Breast epithelium (tissue), 4 donors: ENCODE measurements at regions not wholly inside any gene's neighbourhood (a gene's known extent, or its start where the extent isn't known, plus 50 kb on each side); places are given as distances from the start of the nearest gene placed in this dataset.
"Not testable (repeated sequence)": the region's sequence is repeated elsewhere in the genome, so short reads cannot be mapped to it uniquely, and the experiment has no call there.

Source experiments
- DNase-seq, 2 donors: peaks; one replicate each; pipeline ENCODE4 v3.0.0-alpha.2; 2019; ENCODE audit warnings: low spot score in 2 of 2
- H3K27ac ChIP-seq, 2 donors: fragments of 200-600 bp; sonication (generic) in 1 of 2; one replicate each; pipeline ENCODE4 v1.5.1; 2016 to 2019; ENCODE audit warnings: mild to moderate bottlenecking in 1 of 2
- H3K27me3 ChIP-seq, 2 donors: fragments of 200-600 bp; sonication (generic) in 1 of 2; one replicate each; pipeline versions ENCODE4 v1.5.1 to v1.6.0; 2017 to 2019; ENCODE audit warnings: control low read depth in 1 of 2, mild to moderate bottlenecking in 1 of 2
- H3K36me3 ChIP-seq: fragments of 200-600 bp; one replicate; pipeline ENCODE4 v1.5.1; 2019
- H3K4me1 ChIP-seq, 2 donors: fragments of 200-600 bp; sonication (generic); one replicate each; pipeline ENCODE4 v1.5.1; 2016 to 2019; ENCODE audit warnings: control low read depth in 1 of 2
- H3K4me3 ChIP-seq, 3 donors: fragments of 200-600 bp; sonication (generic); 1 replicate in 2 of 3; 2 replicates in 1 of 3; pipeline ENCODE4 v1.5.1; 2016 to 2019; ENCODE audit warnings: mild to moderate bottlenecking in 3 of 3, moderate library complexity in 2 of 3
- H3K9me3 ChIP-seq, 2 donors: fragments of 200-600 bp; sonication (generic) in 1 of 2; one replicate each; pipeline ENCODE4 v1.5.1; 2016 to 2019; ENCODE audit warnings: control low read depth in 1 of 2
- POLR2A ChIP-seq: fragments of 450-650 bp; IDR thresholded peaks from one replicate; pipeline ENCODE4 v1.6.1; 2016; ENCODE audit warnings: antibody characterized with exemption, mild to moderate bottlenecking, moderate library complexity
- POLR2AphosphoS5 ChIP-seq, 3 donors: sonication (generic); formaldehyde crosslinking; IDR thresholded peaks; one replicate each; pipeline ENCODE4 v1.6.1; 2017; ENCODE audit warnings: antibody characterized with exemption in 3 of 3
- intact Hi-C: fragments of 100-400 bp; cut with DNase I; formaldehyde crosslinking; loops from one replicate; pipeline ENCODE4 v1.15.1; 2023; ENCODE audit warnings: low total_unique reads
- TF ChIP-seq, protein P1 (sequence below), 3 donors: fragments of 450-650 bp; IDR thresholded peaks; one replicate each; pipeline ENCODE4 v1.5.1; 2016 to 2017; ENCODE audit warnings: antibody characterized with exemption in 3 of 3, mild to moderate bottlenecking in 3 of 3, moderate library complexity in 3 of 3

DNA sequence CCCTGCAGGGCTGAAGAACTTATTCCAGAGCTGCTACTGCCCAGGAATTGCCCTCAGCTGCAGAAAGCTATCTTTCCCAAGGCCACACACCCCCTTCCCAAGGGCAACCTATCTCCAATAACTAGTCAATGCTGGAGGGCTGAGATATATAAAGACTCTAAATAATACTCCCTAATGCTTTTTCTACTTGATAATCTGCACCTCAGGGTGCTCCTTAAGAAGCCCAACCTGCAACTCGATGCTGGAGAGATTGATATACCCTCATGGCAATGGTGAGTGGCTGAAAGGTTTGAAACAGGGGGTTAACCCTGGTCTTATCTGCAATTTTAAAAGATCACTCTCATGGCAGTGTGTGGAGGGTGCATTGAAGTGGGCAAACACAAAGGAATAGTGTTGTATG lies 142.7 kb upstream of the APC start:
- Histone ChIP-seq H3K27me3 (no peaks in the 10 kb centered on the region), H3K4me3 (no peak overlapping the region), H3K36me3 (no peaks in the 10 kb centered on the region), H3K9me3 (no peaks in the 10 kb centered on the region), H3K27ac (no peak overlapping the region), H3K4me1 (no peaks in the 10 kb centered on the region)
- TF ChIP-seq POLR2A: no peak
- intact Hi-C loops: no loop called here
- no peak for DNase-seq

DNA sequence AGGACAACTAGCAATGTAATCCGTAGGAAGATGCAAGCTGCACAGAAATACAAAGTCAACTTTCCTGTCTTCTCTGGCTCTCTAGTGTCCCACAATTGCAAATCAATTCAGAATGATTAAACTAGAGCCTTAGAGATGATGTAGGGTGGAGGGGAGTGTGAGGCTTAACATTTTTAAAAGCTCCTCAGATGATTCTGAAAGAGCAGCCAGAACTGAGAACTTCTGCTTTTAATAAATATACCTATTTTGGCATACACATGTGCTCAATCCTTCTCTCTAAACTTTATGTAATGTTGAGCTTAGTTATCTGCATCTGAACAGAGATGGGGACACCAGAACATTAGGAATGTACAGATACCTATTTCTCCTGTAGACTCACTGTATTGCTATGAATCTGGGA lies 139.9 kb upstream of the APC start:
- no peak for DNase-seq
- H3K27ac ChIP-seq: no peak overlapping the region
- H3K9me3 ChIP-seq: no peaks in the 10 kb centered on the region
- TF ChIP-seq POLR2AphosphoS5 (IDR thresholded peaks at IDR 0.05) (no peak), POLR2A (no peak)
- TF ChIP-seq, protein P1, sequence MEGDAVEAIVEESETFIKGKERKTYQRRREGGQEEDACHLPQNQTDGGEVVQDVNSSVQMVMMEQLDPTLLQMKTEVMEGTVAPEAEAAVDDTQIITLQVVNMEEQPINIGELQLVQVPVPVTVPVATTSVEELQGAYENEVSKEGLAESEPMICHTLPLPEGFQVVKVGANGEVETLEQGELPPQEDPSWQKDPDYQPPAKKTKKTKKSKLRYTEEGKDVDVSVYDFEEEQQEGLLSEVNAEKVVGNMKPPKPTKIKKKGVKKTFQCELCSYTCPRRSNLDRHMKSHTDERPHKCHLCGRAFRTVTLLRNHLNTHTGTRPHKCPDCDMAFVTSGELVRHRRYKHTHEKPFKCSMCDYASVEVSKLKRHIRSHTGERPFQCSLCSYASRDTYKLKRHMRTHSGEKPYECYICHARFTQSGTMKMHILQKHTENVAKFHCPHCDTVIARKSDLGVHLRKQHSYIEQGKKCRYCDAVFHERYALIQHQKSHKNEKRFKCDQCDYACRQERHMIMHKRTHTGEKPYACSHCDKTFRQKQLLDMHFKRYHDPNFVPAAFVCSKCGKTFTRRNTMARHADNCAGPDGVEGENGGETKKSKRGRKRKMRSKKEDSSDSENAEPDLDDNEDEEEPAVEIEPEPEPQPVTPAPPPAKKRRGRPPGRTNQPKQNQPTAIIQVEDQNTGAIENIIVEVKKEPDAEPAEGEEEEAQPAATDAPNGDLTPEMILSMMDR (IDR thresholded peaks at IDR 0.05): no peak
- intact Hi-C loops: loop anchor here (2.0 kb wide), 1 partner anchor 73 kb away; no protein-coding TSS in a partner anchor
- no peaks in the 10 kb centered on the region for H3K36me3 ChIP-seq
- no peaks in the 10 kb centered on the region for H3K4me1 ChIP-seq
- H3K4me3 ChIP-seq: no peak overlapping the region
- H3K27me3 ChIP-seq: no peaks in the 10 kb centered on the region

DNA sequence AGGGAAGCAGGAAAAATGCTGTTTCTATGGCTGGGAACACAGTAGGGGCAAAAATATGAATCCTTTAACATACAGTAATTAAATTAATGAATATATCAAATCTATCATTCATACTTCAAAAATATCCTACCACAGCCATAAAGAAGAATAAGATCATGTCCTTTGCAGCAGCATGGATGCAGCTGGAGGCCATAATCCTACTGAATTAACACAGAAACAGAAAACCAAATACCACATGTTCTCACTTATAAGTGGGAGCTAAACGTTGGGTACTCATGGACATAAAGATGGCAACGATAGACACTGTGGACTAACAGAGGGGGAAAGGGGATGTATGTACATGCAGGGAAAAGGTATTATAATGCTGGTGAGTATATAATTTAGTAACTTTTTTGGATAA lies 137.2 kb upstream of the APC start:
- H3K4me3 ChIP-seq, H3K9me3 ChIP-seq, H3K4me1 ChIP-seq, H3K27ac ChIP-seq, H3K27me3 ChIP-seq, DNase-seq, H3K36me3 ChIP-seq, intact Hi-C loops: not testable (repeated sequence)

DNA sequence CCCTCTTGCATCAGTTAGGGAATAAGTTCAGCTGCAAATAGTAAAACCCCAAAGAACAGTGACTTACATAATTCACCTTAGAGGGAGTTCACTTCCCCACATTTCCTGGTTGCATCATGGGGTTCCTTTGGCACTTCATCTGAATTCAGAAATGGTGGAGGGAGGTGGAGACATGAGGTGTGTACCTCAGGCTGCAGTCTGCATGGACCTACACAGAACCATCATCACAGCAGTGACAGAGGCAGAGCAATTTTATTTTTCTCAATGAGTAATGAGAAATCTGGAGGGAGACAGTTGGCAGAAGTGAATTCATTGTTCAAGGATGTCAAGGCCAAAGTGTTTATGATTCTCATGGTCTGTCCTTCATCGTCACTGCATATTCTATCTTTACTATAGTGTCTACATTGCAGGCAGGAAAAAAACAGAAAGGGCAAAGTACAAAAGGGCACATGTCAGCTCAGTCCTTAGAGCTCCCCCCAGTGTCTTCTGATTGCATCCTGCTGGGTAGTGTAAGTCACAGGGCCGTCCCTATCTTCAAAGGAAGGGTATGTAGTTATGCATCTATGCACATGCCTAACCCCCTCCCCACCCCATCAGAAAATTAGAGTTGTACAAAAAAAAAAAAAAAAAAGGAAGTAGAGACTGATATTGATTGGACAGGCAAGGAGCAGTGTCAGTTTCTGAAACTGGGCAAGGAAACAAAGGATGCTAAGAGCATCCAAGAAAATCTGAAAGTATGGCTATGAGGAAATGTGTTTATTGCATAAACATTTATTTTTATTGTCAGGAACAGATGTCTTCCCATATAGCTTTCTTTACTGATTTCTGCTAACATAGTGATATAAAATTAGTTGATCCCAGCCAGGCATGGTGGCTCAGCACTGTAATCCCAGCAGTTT lies 132.7 kb upstream of the APC start:
- intact Hi-C loops: no loop called here
- no peak for DNase-seq
- Histone ChIP-seq H3K27ac (no peak overlapping the region), H3K9me3 (no peaks in the 10 kb centered on the region), H3K27me3 (no peaks in the 10 kb centered on the region), H3K4me3 (no peak overlapping the region), H3K4me1 (no peaks in the 10 kb centered on the region), H3K36me3 (no peaks in the 10 kb centered on the region)
- TF ChIP-seq, protein P1 (IDR thresholded peaks at IDR 0.05): no peak
- TF ChIP-seq POLR2AphosphoS5 (IDR thresholded peaks at IDR 0.05) (no peak), POLR2A (no peak)

DNA sequence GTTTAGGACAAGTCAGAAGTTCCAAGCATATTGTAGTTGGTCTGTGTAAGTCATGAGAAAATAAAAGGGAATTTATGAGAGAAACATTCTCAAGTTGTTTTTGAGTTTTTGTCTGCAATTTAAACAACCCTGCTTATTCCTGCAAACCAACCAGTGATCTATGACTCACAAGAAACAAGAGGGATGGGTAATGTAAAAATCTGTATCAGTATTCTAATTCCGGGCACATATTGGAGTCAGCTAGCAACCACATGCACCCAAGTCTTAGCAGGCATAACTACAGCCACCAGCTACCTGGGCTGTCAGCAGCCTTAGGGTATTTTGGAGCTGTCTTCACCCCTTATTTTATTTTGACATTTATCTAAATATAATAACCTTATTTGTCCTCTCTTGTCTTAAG lies 128.7 kb upstream of the APC start:
- no peaks in the 10 kb centered on the region for H3K9me3 ChIP-seq
- no peak overlapping the region for H3K27ac ChIP-seq
- TF ChIP-seq POLR2A (no peak), POLR2AphosphoS5 (IDR thresholded peaks at IDR 0.05) (no peak)
- TF ChIP-seq, protein P1 (IDR thresholded peaks at IDR 0.05): no peak
- H3K36me3 ChIP-seq: no peaks in the 10 kb centered on the region
- no peaks in the 10 kb centered on the region for H3K4me1 ChIP-seq
- intact Hi-C loops: no loop called here
- H3K27me3 ChIP-seq: no peaks in the 10 kb centered on the region
- no peak overlapping the region for H3K4me3 ChIP-seq
- no peak for DNase-seq

DNA sequence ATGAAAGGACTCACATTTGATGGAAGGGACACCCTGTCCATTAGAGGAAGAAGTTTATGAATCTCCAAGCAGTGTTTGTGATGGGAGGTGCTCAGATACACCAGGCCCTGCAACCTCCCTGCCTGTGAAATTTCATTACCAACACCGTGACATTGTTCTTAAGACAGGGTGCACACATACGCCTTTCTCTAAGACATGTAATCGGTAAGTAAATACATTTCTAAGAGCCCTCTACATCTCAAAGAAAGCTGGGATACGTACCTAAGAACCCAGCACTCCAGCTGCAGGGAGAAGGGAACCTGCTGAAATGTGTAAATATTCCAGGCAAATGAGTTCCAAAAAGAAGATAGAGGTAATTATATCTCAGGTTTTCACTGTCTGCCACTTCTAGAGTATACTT lies 125.0 kb upstream of the APC start:
- no peak for DNase-seq
- no peak for TF ChIP-seq POLR2AphosphoS5 (IDR thresholded peaks at IDR 0.05)
- TF ChIP-seq POLR2A: no peak
- TF ChIP-seq, protein P1 (IDR thresholded peaks at IDR 0.05): no peak
- Histone ChIP-seq H3K4me1 (no peaks in the 10 kb centered on the region), H3K27me3 (no peaks in the 10 kb centered on the region), H3K27ac (no peak overlapping the region), H3K9me3 (no peaks in the 10 kb centered on the region), H3K4me3 (no peak overlapping the region), H3K36me3 (no peaks in the 10 kb centered on the region)
- intact Hi-C loops: no loop called here
